ENCODE measurements at regions not wholly inside any gene's neighbourhood (a gene's known extent, or its start where the extent isn't known, plus 50 kb on each side); places are given as distances from the start of the nearest gene placed in this dataset.

DNA sequence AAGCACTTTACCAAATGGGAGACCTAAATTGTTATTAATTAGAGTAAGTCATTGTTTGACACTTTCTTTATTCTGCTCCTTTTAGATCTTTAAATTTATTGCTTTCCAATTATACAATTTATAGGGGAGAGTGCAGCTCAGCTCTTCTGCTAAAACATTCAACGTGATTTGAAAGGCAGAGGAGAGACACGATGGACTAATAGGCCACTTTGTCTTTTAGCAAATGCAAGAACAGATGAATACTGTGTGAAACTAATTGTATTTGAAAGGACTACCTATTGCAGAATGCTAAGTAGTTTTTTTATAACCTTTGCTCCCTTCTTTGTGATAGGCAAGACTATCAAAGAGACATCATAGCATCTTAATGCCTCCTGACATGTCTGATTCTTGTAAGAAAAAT is 320.4 kb upstream of the KLF3 start:
- DNase-seq, result no peak

DNA sequence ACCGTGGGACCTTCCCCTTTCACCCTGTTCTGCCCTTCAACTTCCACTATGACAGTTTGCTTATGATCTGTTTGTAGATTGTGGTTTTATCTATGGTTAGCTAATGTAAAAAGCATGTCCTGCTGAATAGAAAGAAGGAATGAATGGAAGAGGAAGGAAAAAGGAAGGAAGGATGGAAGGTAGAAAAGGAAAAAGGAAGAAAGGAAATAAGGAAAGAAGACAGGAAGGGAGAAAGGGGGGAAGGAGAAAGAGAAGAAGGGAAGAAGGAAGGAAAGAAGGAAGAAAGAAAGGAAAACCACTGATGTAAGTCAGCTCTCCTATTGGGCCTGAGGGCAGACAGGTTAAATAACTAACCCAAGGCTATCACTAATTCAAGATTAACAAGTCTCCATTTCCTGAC is 319.1 kb upstream of the KLF3 start:
- no peak for DNase-seq

DNA sequence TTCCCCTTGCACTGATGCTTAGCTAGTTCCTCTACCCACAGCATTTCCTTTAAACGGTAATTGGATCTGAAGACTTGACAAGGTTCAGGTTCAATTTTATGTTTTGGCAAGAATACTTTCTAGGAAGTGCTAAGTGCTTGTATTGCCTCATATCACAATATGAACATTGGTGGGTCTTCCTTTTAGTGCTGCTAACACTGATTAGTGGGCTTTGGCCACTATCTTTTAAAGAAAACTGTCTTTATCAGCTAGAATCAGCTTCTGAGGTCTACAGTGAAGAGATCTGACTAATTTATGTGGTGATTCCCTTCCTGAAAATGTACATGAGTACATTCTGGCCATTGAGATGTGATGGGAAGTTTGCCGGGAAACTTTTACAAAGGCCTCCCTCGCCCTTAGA is 316.7 kb upstream of the KLF3 start:
- DNase-seq, result no peak

DNA sequence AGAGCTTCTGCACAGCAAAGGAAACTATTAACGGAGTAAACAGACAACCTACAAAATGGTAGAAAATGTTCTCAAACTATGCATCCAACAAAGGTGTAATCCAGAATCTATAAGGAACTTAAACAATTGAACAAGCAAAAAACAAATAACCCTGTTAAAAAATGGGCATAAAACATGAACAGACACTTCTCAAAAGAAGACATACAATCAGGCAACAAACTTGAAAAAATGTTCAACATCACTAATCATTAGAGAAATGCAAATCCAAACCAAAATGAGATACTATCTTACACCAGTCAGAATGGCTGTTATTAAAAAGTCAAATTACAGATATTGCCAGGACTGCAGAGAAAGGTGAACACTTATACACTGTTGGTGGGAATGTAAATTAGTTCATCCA is 309.6 kb upstream of the KLF3 start:
- DNase-seq, result no peak

DNA sequence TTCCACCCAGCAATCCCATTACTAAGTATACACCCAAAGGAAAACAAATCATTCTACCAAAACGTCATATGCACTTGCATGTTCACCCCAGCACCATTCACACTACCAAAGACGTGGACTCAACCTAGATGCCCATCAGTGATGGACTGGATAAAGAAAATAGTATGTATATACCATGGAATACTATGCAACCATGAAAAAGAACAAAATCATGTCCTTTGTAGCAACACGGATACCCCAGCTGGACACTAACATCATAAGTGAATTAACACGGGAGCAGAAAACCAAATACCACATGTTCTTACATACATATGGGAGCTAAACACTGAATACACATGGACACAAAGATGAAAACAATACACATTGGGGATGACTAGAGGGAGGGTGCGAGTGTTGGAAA is 309.1 kb upstream of the KLF3 start:
- DNase-seq, result no peak

DNA sequence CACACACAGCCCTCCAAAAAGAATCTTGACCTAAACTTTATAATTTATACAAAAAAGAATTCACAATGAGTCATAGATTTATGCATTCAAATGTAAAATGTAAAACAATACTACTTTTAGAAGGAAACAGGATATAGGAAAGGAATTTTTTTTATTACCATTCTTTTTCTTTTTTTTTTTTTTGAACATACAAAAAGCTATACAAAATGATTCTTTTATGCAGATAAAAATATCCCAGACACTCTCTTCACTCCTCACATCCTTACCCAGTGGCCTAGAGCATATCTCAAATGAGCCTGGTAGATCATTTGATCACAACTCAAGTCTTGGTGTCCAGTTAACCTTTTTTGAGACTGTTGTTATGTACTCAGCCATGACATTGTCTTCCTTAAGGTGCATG is 307.3 kb upstream of the KLF3 start:
- DNase-seq, result no peak

DNA sequence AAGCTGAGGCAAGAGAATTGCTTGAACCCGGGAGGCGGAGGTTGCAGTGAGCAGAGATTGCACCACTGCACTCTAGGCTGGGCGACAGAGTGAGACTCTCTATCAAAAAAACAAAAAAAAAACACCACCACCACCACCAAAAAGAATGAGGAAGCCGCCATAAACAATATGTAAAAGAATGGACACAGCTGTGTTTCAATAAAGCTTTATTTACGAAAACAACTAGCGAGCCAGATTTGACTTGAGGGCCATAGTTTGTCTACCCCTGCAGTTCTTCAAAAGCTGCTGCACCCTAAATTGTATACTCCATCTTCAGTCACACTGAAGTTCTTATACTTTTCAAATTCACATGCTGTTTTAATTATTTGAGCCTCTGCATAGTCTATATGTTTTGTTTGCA is 306.5 kb upstream of the KLF3 start:
- DNase-seq, result no peak

DNA sequence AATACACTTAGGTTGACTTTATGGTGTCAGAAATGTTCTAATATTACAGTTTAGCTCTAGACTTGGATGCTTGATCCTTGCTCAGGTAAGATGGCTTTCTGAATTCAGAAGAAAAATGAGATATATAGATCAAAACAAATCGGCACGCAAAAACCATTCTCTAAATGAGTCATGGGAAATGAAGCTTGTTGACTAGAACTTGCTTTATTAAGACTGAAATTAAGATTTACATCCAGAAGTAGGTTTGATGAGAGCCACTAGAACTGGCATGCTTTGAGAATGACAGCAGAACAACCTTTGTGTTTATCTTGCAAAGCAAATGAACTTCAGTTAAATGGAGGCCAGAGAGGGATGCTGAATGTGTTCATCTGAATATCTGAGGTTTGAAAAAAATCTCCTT is 304.9 kb upstream of the KLF3 start:
- DNase-seq, result no peak

DNA sequence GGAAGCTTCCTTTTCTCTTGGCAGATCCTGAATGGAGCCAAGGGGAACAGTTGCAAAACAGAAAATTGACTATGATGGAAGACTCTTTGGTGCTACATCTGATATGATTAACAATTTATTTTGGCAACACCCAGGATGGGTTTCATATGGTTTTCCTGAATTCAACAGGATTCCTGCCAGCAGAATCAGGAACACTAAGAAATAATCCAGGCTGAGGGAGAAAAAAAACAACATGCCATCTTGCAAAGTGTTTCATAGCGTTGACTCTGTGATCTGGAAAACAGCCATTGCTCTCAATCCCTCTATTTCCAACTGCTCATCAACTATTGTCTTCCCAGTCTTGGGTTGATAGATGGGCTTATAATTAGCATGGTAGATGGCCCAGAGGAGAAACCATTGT is 303.8 kb upstream of the KLF3 start:
- no peak for DNase-seq

DNA sequence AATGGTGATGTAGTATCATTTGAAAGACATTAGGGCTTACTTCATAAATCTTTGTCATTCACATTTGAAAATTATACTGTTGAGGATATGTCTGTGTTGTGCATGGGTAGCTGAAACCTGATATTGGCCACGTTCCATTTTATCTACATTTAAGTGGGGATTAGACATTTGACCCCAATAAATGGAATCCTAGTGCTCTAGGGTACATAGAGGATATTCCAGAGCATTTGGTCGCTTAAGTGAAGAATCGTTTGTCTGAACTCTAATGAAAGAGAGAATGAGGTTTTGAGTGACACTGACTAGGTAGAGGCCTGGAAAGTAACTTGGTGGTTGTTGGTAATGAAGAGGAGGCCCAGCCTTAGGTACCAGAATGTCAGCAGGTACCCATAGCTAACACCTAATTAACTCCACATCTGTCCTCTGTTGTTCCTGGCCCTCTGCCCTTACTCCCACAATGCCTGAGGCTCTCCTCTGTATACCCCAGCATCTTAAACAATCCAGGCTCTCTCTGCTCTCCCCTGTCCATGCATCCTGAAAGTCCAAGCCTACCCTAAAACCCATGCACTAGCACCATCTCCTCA is 299.5 kb upstream of the KLF3 start:
- no peak for DNase-seq

DNA sequence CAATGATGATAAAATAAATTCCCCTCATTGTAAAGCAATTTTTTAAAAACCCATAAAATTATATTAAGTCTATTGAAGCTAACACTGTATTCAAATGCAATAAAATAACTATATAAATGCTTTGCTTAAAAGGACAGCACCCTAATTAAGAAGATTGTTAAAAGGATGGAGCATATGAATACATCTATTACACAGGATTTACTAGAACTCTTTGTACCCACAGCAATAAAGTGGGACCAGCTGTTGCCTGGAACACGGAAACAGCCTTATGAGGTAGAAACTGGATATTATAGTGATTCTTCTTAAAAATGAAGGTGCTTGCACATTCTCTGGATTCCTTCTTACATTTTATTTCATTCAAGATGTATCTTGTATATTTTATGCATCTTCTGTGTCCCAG is 298.7 kb upstream of the KLF3 start:
- DNase-seq, result no peak

DNA sequence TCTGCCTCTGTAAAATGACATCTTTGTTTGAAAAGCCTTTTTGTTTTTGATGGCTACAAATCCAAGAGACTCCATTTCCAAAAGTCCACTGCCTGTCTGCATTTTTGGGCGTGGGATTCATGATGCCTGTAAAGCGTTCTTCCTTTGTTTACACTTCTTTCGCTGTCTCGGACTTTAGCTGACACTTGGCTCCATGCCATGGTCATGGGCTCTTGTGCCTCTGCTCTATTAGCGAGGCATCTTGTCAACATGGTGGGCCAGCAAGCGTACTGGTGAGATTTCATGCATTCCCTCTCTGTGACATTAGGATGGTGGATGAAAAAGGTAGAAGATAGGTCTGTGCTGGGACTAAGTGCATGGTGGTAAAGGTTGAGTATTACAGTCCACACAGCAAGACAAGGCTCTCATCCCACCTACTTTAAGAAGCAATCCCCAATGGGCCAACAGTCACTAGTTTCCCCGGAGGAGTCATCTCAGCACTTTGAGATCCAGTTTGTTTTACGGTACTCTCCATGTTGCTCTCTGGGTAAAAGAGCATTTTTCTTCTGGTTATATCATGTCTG is 298.2 kb upstream of the KLF3 start:
- DNase-seq, result no peak

DNA sequence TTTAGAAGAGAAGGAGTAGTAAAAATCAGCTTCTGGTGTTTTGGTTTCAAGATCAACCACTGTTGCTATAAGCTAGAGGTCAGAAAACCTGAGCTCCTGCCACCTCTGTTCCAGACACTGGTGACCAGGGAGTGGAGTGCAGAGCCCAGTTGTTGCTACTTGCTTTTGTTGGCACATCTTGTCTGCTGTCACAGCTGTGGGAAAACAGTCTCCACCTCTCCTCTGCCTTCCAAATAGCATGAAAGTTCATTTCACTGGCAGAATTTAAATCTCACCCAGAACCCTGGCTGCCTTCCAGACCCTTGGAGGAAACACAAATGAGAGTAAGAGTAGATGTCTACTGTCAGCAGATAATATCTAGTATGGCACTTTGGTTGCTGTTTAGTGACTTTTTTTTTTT is 297.5 kb upstream of the KLF3 start:
- no peak for DNase-seq

DNA sequence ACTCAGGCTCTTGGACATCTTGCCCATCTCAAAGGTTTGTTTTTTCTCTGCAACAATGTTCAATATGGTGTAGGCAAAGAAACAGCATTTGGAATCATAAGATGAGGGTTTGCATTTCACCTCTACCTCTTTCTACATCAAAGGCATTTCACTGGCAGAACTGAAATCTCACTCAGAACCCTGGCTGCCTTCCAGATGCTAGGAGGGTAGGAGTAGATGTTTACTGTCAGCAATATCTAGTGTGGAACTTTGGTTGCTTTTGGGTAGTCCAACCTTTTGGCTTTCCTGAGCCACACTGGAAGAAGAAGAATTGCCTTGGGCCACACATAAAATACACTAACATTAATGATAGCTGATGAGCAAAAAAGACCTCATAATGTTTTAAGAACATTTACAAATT is 297.0 kb upstream of the KLF3 start:
- DNase-seq, result no peak

DNA sequence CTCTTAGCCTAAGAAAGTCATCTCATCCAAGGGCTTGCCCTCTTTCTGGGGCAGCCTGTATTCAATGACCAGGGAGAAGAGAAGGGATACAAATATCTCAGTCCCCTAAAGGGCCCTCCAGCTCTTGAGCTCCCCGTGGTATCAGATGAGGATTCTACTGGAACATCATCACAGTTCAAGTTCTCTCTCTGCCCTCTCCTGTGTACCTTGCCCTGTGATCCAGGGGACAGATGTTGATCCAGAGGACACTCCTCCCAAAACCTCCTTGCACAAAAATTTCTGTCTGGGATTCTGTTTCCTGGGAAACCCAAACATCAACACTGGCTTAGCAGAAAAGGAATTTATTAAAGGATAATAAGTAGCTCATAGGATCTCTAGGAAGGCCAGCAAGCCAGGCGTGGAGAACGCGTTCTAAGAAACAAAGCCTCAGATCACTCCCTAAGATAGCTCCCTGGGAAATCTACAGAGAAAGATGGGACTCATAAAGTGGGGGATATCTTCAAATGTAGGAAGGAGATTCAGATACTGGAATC is 296.3 kb upstream of the KLF3 start:
- DNase-seq, result no peak

DNA sequence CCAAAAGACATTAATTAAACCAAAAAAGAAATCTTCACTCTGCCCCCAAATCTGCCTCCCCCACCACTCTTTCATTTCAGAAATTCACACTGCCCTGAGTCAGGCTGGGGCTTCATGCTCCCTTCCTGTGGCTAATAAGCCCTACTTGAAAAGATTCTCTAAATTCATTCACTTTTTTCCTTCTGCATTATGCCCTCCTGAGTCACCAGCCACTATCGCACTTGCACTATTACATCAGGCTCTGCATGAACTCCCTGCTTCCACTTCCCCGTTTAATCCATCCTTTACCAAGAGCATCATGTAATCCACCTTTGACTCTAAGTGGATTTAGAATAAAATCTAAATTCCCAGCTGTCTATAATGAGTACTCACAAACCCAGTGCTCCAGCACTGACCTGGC is 295.4 kb upstream of the KLF3 start:
- peak; percentile 20 for DNase-seq

DNA sequence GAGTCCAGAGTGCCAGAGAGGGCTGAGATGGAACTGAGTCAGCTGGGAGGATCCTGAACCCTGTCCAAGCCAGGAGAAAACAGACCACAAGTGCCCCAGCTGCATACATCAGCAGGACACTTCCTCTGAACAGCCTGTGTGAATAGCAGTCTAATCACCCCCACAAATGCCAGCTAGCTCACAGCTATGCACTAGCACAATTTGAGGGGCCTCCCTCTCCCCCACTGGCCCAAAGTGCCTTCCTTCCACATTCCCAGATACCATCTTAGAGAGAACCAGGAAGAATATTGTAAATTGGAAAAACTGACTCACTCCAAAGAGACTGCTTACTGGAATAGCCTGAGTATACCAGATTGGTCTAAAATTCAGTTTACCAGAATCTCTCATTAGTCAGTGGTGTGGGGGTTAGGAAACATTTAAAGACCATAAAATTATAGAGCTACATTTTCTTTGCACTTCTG is 292.6 kb upstream of the KLF3 start:
- no peak for DNase-seq

DNA sequence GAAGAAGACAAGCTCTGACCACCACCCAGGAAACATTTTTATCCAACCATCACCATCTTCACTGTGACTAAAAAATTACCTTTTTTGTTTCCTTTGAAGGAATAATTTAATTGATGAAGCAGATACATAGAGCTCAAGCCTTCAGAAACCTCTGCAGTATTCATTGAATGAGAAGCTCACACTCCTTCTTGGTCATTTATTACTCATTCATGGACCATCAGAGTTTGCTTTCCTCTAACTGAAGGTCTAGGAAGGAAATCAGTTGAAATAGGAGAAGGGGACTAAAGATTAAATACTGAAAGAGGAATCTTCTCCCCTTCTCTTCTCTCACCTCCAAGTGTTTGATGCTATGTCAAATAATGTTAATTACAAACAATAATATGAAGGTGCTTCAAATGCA is 290.6 kb upstream of the KLF3 start:
- no peak for DNase-seq

DNA sequence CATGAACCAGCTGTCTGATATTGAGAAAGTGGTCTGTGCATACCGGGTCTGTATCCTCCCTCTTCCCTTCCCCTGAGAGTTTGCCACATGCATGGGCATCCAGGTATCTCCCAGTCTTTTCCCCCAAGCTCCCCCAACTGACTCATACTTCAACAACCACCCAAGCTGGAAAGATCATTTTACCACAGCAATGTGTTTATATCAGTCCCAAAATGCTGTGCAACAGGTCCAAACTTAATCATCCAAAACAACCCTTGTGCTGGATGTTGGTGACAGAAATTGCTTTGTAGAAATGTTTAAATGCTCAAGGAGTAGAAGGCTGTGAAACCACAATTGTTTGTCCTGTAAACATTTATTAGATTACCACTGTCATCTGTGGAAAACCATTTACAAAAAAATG is 286.8 kb upstream of the KLF3 start:
- no peak for DNase-seq

DNA sequence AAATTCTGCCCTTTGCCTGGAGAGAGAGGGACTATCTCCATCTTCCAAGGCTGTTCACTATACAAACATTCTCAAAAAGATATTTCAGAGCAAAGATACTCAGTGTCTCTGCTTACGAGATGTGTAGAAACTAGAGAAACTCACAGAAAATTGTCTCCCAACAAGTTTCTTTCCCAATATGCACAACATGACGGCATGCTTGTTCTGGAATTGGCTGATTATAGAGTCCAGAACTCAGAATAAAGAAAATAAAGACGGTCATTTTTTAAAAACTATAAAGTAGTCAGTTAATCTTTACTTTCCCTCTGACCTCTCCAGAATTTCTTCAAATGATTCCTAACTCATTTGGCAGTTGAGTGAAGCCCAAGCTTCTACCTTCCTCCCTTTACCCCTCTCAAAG is 285.5 kb upstream of the KLF3 start:
- no peak for DNase-seq

DNA sequence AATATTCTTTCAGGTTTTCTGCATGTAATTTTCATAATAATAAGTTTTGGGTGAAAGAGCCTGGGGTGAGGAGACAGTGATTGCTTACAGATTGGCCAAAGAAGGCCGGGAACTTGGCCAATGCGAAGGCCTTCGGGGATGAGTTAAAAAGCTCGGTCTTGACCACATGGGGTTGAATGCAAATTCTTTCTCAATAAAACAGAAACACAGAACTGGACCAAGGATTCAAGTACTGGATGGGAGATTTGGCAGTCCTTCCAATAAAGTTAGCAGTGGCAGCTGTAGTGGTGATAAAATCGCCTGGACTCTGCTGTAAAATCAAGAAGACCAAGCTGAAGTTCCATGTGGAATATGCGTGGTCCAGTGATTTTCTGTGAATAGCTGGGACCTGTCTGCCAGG is 282.2 kb upstream of the KLF3 start:
- DNase-seq, result no peak

DNA sequence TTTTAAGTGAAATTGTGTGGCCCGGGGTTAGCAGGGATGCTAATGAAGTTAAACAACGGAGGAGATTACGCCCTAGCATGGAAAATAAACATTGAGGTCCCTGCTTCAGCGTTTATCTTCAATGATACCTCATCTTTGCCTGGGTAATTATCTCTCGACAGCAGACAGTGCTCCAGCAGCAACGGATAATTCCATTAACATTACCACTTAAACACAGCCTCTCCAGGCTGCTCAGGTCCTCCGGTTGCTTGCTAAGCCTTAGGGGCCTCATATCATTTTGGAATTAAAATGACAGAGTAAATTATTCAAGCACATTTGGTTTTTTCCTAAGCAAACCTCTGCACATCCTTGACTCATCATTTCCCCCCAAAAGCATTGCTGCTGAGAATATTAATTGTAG is 281.5 kb upstream of the KLF3 start:
- DNase-seq, result no peak

DNA sequence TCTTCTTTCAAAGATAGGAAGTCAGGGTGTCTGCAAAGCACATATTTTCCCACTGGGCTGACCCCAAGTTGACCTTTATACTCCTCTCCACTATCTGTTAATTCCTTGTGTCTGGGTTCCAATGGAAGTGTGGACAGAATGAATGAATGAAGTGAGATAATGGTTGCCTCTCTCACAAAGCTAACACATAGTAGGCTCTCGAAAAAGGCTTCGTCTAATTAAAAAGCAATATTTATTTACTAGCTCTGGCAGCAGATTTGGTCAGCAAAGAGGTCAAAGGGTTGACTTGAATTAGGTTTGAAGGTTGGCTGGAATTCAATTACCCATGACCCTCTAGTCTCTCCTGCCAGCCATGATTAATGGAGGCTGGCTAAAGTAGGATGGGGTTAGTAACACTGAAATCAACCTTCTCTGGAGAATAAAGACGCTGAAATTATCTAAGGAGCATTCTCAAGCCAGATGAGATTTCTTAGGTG is 280.3 kb upstream of the KLF3 start:
- DNase-seq, result no peak

DNA sequence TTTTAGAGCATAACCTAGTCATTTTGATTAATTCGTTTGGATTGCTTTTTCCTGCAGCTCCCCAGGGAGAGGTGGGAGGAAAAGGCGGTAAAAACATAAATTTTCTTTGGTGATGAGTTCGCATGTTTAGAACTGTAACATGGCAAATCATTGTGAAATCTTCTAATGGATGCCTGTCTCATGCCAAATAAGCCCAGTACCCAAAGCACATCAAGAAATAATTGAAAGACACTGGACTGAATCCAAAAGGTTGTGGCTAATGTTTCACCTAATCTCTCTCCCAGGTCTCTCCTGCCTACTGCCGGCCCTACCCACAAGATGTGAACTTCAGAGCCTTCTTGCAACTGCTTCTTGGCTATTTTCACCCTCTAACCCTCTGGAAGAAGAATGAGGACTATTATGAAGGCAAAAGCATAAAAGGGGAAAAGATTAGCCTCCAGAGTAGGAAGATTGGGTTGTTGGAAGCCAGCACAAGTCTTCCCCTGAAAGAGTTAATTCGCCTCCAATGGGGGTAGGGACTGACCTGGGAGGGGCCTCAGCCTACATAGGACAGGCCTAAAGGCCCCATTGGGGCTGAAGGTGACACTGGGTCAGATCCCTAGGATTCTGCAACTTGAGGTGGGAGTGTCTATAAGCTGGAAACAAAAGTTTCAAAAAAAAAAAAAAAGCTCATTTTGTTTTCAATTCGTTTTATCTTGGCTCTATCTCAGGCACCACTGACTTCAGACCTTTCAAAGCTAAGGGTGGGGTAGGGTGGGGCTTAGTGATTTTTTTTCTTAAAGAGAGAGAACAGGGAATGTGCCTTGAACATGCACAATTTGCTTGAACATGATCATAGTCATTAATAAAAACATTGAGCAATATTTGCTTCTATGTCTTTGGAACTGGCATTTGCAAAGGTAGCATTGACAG is 278.6 kb upstream of the KLF3 start:
- DNase-seq, result no peak

Data from CD4-positive, alpha-beta T cell treated with Interleukin-15 for 1 hour (primary cell).